Activated T-helper 1 cell treated with anti-CD3 and anti-CD28 coated beads, Interleukin-2, amount 50 U/mL, for 16 hours (primary cell): ENCODE measurements at regions not wholly inside any gene's neighbourhood (a gene's known extent, or its start where the extent isn't known, plus 50 kb on each side); places are given as distances from the start of the nearest gene placed in this dataset.
"Not testable (repeated sequence)": the region's sequence is repeated elsewhere in the genome, so short reads cannot be mapped to it uniquely, and the experiment has no call there.

Experiments used
- DNase-seq, 2 donors: peaks; one replicate each; pipeline ENCODE4 v3.0.0-alpha.2; 2020; ENCODE audit warnings: low read depth in 1 of 2, low spot score in 1 of 2

DNA sequence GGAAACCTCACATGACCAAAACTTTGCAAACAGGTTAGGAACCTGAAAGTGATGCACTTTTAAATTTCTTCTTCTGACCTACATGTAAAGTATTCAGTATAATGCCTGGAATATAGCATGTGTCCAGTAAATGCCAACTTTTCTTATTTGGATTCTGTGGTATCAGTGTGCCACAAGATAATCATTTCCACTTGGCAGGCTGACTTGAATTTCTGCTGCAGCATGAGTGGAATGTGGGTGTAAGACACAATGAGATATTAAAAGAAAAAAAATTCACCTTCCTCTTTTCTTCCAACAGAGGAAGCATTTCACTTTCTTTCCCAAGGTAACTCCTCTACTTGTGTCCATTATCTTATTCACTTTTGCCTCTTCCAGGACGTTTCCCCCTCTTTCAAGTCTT, 141.9 kb upstream of the PRKD1 start:
- DNase-seq: no peak

DNA sequence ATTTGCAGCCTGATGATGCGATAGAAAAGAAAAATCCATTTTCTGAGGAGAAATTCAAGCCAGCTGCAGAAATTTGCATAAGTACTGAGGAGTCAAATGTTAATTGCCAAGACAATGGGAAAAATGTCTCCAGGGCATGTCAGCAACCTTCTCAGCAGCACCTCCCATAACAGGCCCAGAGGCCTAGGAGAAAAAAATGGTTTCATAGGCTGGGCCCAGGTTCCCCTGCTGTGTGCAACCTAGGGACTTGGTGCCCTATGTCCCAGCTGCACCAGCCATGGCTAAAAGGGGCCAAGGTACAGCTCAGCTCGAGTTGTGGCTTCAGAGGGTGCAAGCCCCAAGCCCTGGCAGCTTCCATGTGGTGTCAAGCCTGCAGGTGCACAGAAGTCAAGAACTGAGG, 144.8 kb upstream of the PRKD1 start:
- not testable (repeated sequence) for DNase-seq

DNA sequence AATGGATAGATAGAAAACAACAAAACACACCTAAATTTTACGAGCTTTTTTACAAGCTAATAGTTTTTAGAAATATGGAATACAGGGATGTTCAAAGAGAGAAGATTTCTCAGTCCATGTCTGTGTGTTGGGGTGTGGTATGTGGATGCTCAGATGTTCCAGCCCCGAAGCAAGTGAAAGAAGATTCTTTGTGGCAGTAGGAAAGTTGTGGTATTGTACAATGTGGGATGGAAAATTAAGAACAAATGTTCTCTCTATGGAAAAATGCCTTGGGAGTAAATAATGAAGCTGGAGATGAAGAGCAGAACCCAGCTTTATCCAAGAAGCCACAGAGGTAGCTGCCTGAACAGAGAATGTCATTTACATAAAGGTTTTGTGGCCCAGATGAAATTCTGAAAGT, 150.3 kb upstream of the PRKD1 start:
- DNase-seq: no peak

DNA sequence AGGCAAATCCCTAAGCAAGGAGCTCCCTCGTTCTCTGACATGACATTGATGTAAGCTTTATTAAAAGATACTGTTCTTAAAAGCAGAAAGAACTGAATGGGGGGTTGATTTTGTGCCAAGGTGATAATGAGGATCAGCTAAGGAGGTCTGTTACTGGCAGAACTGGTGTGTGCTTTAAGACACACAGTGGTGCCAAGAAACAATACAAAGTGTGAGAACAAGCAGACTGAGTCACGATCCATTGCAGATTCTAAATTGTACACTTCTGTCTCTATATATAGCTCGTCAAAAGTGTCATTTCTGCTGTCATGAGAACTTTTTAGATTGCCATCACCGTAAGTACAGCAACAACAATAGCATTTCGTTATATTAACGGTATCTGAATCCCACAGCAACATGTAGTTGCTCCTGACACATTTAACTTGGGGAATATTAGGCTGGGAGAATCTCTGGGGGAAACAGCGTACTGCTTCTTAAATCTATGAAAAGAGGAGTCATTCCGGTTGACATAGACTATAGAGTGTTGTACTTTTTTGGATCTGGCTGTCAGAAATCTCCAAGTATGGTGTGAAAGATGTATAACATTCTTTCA, 151.3 kb upstream of the PRKD1 start:
- DNase-seq: no peak

DNA sequence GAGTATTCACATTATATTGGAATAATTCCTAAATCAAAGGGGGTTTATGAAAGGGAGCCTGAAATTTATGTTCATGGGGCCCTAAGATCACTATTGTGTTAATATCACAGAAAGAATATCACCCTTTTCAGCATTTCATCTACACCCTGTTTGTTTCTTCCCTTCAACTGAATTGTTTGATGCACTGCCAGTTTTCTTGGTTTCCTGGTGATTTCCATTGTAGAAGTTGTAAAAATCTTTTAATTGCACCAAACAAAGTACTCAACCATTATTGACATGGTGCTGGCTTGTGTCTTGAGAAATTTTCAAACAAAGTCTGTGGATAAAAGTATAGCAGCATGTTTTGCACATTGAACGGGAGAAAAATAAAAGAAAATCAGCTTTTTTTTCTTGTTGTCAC, 154.8 kb upstream of the PRKD1 start:
- DNase-seq: no peak

DNA sequence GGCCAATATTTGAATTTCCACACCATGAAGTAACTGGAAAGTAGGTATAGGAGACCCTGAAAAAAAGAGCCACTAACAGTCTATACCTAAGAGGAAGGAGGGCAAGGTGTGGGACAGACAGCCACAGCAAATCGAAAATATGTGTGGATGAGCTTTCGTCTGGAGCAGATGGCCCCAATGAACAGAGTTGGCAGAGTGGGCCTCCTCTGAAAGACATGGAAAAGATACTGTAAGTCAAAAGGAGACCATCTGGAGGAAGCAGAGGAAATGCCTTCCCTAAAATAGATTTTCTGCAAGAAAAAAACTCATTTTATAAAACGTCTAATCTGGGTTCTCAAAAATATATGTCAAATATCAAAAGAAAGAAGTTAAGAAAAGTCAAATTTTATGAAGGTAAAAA, 157.2 kb upstream of the PRKD1 start:
- DNase-seq: no peak

DNA sequence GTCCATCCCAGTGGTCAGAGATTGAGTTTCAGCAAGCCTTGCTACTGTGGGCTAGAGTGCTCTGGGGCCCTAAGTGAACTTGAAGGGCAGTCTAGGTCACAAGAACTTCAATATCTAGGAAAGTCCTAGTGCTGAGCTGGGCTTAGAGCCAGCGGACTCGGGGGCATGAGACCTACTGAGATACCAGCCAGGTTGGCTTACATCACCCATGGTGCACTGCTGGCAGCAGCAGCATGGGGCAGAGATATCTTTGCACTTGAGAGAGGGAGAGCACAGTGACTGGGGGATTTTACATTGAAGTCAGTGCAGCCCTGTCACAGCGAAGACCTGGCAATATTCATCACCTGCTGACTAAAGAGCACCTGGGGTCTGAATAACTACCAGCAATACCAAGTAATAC, 158.3 kb upstream of the PRKD1 start:
- DNase-seq: no peak

DNA sequence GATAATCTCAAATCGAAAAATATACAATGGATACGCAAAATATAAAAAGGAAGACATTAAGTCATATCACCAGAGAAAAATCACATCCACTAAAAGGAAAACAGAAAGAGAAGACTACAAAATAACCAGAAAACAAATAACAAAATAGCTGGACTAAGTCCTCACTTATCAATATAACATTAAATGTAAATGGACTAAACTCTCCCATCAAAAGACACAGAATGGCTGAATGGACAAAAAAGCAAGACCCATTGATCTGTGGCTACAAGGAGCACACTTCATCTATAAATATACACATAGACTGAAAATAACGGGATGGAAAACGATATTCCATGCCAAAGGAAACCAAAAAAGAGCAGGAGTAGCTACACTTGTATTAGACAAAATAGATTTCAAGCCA, 161.0 kb upstream of the PRKD1 start:
- no peak for DNase-seq

DNA sequence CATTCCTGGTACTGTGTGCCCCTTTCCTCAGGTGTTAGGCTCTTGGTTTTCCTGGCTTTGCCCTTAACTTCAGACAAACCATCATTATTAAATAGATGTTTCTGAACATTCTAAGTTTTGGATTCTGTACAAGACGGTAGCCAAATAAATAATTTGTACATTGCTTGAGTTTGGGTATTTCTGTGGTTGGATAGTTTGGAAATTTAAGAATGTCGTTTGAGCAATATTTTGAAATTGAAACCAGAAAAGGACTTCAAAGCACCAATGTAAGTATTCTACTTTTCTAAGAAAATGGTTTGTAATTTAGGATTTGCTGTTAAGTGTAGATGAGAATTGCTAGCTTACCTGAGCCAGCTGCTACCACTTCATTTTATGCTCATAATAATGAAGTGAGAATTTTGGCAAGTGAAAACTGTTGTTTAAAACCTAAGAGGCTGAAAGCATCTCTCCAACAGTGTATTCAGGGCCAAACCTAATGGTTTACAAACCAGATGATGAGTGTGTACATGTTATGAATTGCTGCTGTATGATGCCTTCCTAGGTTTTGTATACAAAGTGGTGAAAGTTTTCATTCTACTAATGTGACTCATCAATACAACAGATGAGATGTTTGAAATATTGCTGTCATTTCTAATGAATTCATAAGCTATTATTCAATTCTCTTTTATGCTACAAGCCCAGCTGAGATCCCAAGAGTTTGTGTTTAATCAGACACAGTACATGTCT, 181.5 kb upstream of the PRKD1 start:
- no peak for DNase-seq

DNA sequence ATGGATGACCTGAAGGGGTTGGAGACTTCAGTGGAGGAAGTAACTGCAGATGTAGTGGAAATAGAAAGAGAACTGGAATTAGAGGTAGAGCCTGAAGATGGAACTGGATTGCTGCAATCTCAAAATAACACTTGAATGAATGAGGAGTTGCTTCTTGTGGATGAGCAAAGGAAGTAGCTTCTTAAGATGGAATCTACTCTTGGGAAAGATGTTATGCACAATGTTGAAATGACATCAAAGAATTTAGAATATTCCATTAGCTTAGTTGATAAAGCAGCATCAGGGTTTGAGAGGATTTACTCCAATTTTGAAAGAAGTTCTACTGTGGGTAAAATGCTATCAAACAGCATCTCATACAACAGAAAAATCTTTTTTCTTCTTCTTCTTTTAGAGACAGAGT, 186.4 kb upstream of the PRKD1 start:
- no peak for DNase-seq

DNA sequence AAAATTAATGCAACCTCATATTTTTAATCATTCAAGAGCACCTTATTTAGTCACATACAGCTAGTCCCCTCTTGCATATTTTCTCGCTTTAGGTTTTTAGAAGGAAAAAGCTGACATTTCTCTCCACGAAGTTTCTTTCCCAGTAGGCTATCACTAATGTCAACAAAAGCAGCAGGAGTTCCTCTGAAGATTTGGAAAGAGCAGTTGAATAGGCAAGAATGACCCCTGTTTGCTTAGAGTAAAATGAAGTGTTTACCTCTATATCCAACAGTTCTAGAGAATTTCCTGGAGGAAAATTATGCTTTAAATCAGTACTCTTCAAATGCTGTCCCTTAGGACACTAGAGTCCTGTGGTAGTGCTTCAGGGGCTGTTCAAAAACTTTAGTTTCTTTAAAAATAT, 188.1 kb upstream of the PRKD1 start:
- DNase-seq: no peak

DNA sequence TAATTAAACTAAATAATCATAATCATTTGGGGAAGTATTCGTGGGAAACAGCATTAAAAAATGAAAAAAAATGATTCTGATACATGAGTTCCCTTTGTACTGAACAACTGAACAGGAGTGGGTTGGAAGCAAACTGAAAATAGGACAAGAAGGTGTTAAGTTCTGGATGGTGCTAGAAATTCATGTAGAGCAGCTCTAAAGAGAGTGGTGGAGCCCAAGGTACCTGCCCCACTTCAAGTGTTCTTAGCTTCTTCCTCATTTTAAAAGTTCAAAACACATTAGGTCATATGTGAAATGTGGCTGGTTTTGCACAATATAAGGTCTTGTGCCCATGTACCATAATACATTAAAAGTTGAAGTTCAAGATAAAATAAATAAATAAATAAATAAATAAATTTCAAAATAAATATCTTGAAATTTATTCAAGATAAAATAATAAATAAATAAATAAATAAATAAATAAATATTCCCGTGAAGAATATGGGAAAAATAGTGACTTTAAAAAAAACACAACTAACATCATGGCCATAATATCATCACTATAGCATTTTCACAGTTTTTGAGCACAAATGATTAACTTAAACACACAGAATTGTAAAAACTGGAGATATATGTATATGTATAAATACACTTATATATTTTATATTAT, 191.5 kb upstream of the PRKD1 start:
- no peak for DNase-seq

DNA sequence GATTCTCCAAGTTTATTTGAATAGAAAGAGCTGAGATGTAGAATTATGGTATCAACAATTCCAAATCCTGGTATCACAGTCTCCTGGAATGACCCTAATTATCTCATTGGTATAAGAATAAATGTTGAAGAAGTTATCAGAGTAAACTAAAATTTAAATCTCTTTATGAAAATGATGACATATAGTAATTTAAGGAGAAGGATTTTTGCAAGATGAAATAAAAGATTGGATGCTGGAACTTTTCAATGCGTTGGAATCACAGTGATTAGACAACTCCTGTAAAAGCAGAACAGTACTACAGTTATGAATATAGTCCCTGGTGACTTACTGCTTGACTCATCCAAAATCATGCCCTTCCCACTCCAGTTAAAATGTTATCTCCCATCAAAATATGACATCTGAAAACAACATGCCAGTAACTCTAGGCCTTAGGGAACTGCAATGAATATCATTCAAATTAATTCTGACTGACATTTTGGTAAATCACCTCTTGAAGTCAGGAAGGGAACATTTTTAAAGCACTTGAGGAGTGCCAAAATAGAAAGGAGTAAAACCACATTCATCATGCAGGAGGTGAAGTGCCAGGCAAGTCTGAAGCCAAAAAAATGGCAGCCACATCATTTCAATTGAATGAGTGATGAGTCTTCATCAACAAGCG, 197.8 kb upstream of the PRKD1 start:
- DNase-seq: no peak

DNA sequence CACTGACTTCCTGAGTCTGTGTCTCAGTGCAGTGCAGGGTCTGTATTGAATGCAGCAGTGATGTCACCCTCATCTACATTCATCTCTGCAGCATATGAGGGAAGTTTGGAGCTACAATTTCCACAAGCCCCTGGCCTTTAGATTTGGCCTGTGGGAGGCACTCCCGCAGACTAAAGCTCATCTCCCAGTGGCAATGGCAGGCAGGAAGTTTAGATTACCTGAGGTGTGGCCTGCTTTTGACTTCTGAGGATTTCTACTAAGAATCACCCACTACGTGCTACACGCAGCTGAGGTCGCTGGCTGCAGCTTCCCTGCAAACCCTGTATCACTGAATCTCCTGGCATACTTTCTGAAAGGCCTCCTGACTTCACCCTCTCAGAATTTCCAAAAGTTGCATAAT, 202.2 kb upstream of the PRKD1 start:
- DNase-seq: no peak

DNA sequence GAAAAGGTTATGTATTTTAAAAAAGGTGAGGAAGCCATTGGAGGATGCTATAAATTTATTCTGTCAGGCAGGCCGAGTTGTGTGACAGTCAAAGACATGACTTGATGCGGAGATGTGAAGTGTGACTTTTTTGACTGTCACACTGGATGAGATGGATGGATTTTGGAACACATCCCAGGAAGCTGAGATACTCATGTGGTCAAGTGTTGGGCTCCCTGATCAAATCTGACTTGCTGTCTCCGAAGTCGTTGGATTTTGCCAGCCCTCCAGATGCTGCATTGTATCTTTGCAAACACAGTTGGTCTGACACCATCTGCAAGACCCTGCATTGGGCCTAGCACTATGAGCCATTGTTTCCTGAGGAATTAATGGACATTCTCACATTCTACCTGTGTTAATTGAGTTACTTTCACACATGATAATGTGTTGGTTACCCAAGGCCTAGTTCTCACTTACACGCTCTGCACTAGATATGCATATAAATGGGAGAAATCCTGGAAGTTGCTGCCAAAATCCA, 204.0 kb upstream of the PRKD1 start:
- no peak for DNase-seq

DNA sequence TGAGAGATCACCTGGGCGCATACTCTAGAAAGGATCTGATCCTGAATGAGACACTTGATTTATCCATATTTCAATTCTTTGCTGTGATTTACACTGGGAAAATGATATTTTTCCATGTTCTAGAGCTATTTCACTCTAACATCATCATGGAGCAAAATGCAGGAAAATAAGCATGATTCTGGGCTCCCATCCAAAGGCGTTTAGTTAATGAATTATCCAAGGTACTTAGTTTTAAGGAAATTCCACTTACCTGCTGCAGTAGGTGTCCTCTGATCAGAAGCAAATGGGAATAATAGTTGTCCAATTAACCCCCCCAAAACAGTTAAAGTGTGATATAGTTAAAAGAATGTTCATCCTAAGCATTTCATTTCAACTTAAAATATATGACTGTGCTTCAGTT, 204.5 kb upstream of the PRKD1 start:
- DNase-seq: no peak

DNA sequence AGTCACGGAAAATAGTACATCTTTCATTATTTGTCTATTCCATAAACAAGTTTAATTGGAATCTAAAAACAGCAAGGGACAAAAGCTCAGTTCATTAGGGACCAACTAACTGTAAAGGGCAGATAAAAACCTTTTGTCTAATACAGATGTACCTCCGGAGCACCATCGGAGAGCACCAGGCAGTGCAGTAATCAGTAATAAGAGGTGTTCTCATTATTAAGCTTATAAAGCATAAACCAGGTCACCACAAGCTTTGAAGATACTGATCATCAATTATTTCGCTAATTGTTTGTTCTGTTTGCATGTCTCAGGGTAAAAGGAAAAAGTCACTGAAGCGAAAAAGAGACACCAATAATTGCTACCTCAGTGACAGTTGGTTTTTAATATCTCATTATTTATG, 207.3 kb upstream of the PRKD1 start:
- DNase-seq: no peak

DNA sequence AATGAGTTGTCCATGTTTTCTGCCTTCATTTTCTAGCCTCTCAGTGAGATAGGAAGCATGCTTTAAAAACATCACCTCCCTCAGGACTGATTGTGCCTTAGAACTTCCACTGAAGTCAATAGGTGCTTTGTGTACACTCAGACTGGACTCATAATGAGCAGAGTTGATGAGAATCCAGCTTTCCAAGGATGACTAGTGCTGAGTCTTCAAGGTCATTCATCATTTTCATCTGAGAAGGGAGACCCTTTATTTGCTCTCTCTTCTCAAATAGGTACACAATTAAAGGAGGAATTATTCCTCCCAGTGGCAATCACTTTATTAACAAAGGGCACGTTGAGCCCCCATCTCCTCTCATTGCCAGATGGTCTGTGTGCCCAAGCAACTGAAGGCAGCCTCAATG, 210.9 kb upstream of the PRKD1 start:
- DNase-seq: no peak

DNA sequence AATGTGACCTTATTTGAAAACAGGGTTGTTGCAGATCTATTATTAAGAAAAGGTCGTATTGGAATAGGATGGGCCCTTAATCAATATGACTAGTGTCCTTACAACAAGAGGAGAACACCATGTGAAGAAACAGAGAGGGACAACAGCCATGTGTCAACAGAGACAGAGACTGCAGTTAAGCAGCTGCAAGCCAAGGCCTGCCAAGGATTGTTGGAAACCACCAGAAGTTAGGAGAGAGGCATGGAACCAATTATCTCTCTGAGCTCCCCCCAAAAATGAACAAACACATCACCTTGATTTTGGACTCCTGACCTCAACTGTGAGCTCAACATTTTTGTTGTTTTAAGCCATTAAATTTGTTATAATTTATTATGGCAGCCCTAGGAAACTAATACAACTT, 214.6 kb upstream of the PRKD1 start:
- DNase-seq: no peak

DNA sequence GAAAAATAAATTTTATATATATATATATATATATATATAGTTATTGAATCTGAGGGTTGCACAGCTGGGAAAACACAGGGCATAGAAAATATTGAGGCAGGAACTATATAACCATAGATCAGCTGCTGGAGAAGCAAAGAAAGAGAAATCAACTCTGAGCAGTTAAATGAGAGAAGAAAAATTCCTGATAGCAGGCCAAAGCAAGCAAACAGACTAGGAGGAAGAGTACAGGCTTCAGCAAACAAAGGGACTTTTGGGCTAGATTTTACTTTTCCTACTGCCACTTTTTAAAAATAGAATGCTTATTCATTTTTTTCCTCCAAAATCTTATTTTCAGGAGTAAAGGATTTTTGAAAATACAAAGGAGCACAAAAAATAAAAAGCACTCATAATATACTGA, 216.0 kb upstream of the PRKD1 start:
- no peak for DNase-seq

DNA sequence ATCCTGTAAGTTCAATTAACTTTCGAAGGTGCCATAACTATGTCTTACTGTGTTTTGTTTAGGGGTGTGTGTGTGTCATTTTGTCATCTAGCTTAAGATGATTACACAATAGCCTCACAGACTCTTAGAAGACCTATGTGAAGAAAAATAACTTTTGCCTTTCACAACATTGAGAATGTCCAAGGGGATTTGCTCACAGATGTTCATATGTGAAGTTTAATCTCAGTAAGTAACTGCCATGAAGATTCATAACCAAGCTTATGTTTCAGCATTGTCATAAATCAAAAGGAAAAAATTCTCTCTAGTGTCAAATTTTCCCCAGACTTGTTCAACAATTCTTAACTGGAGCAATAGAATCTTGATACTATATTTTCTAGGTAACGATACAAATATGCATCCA, 226.1 kb upstream of the PRKD1 start:
- no peak for DNase-seq

DNA sequence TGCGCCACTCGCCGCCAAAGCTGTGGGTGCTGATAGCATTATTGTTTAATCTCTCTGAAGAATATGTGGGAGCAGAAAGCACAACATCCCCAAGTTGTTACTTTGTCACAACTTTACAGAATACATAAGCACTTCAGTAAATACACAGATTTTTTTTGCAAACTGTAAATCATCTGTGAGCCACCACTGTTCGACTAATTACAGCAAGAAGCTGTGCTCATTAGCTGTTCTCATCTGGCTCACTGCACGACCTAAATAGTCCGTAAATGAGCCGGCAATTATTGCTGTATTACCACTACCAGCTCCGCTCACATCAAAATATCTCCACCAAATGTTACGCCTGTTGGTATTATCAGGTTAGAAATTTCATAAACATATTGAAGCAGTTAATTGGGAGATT, 228.9 kb upstream of the PRKD1 start:
- DNase-seq: no peak
